ENCODE measurements at regions not wholly inside any gene's neighbourhood (a gene's known extent, or its start where the extent isn't known, plus 50 kb on each side); places are given as distances from the start of the nearest gene placed in this dataset.

DNA sequence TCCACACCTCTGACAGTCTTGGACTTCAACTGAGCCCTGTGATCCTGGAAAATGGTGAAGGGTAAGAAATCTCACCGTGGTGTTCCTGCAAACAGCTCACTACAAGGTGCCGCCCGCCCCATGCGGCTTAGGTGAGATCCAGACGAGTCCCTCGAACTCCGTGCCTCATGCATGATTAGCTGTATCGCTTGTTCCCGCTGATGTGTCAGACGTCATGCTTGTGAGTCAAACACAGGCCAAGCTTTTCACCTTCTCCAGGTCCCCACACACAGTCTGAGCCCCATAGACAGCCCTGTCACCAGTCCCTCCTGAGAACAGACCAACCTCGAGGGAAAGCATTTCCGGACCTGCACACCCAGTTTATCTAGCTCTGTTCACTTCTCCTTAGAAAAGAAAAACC, 740.5 kb downstream of the GALR1 start:
- H3K36me3 Mint-ChIP-seq (ENCODE audit: low read depth), result no peaks in the 10 kb centered on the region
- no peak overlapping the region for H3K4me3 Mint-ChIP-seq
- no peak for DNase-seq (ENCODE audit: low read depth, low spot score)
- peak overlapping the region; percentile 40 for H3K27ac Mint-ChIP-seq (ENCODE audit: unreplicated experiment)
- H3K4me1 Mint-ChIP-seq, result no peaks in the 10 kb centered on the region
- TF ChIP-seq, protein P1, sequence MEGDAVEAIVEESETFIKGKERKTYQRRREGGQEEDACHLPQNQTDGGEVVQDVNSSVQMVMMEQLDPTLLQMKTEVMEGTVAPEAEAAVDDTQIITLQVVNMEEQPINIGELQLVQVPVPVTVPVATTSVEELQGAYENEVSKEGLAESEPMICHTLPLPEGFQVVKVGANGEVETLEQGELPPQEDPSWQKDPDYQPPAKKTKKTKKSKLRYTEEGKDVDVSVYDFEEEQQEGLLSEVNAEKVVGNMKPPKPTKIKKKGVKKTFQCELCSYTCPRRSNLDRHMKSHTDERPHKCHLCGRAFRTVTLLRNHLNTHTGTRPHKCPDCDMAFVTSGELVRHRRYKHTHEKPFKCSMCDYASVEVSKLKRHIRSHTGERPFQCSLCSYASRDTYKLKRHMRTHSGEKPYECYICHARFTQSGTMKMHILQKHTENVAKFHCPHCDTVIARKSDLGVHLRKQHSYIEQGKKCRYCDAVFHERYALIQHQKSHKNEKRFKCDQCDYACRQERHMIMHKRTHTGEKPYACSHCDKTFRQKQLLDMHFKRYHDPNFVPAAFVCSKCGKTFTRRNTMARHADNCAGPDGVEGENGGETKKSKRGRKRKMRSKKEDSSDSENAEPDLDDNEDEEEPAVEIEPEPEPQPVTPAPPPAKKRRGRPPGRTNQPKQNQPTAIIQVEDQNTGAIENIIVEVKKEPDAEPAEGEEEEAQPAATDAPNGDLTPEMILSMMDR (conservative IDR thresholded peaks at IDR 0.05), result no peak
- H3K27me3 Mint-ChIP-seq (ENCODE audit: low read depth), result no peaks in the 10 kb centered on the region
- H3K9me3 Mint-ChIP-seq, result no peaks in the 10 kb centered on the region

DNA sequence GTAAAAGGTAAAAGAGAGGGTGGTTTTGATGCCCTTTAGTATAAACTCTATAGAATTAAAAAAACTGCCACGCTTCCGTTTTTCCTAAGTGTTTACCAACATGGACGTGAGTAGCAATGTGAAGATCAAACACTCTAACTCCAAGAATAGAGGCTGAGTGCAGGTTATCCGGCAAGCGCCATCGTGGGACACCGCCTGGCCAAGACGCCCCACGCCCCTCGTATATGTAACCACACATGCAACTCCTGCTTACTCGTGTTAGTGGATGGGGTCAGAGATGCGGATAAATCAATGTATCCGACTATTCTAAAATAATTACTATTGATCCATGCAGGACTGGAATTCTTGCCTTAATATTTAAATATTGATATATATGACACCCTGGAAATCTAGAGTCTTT, 741.3 kb downstream of the GALR1 start:
- Mint-ChIP-seq H3K27ac (ENCODE audit: unreplicated experiment) (no peak overlapping the region), H3K9me3 (no peaks in the 10 kb centered on the region), H3K27me3 (ENCODE audit: low read depth) (no peaks in the 10 kb centered on the region), H3K4me1 (no peaks in the 10 kb centered on the region), H3K4me3 (no peak overlapping the region), H3K36me3 (ENCODE audit: low read depth) (no peaks in the 10 kb centered on the region)
- DNase-seq (ENCODE audit: low read depth, low spot score), result no peak
- TF ChIP-seq, protein P1 (conservative IDR thresholded peaks at IDR 0.05), result no peak

DNA sequence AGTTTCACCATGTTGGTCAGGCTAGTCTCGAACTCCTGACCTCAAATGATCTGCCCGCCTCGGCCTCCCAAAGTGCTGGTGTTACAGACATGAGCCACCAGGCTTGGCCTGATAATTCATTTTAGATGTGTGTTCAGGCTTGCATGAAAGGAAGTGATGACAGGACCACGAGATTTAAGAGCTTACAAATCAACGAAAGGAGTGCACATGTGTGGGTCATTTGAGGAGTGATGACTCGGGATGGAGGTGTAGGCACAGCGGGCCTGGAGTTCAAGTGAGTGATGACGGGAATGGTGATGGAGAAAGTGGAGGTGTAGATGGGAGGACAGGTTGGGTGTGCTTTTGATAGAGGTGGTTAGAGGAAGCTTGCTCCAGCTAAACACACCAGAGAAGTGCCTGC, 742.4 kb downstream of the GALR1 start:
- Mint-ChIP-seq H3K36me3 (ENCODE audit: low read depth) (no peaks in the 10 kb centered on the region), H3K4me1 (peaks cover 6% of the 10 kb centered on the region), H3K27me3 (ENCODE audit: low read depth) (no peaks in the 10 kb centered on the region), H3K9me3 (no peaks in the 10 kb centered on the region), H3K27ac (ENCODE audit: unreplicated experiment) (no peak overlapping the region), H3K4me3 (no peak overlapping the region)
- DNase-seq (ENCODE audit: low read depth, low spot score), result no peak
- TF ChIP-seq, protein P1 (conservative IDR thresholded peaks at IDR 0.05), result no peak

DNA sequence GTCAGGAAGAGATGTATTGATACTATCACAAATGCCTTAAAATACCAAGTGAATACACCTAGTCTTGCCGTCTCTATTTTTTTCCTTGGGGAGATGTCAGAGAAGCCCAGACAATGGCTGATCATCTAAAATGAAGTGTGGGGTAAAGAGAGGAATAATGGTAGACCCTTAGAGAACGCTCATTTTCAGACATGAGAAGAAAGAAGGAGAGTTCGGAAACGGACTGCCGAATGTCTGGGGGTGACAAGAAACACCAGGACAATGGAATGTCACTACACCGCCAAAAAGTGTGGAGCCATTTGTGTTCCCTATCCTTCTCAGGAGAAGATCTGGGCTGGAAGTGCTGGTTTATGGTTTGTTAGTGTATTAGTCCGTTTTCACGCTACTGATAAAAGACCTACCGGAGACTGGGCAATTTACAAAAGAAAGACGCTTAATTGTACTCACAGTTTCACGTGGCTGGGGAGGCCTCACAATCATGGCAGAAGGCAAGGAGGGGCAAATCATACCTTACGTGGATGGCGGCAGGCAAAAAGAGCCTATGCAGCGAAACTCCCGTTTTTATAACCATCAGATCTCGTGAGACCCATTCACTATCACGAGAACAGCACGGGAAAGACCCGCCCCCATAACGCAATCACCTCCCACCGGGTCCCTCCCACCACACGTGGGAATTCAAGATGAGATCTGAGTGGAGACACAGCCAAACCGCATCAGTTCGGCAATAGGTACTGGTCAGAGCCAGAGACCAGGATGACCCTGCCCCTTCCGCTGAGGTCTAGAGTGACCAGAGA, 743.7 kb downstream of the GALR1 start:
- no peak for DNase-seq (ENCODE audit: low read depth, low spot score)
- H3K9me3 Mint-ChIP-seq, result no peaks in the 10 kb centered on the region

DNA sequence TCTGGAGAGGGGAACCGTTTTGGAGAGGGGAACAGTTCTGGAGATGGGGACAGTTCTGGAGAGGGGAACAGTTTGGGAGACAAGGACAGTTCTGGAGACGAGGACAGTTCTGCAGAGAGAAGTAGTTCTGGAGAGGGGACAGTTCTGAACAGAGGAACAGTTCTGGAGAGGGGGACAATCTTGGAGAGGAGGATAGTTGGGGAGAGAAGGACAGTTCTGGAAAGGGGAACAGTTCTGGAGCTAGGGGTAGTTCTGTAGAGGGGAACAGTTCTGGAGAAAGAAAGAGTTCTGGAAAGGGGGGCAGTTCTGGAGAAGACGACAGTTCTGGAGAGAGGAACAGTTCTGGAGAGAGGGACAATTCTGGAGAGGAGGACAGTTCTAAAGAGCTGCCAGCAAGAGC, 745.9 kb downstream of the GALR1 start:
- H3K27ac Mint-ChIP-seq (ENCODE audit: unreplicated experiment), result peak overlapping the region; percentile 58
- H3K4me1 Mint-ChIP-seq, result peaks cover 10% of the 10 kb centered on the region
- TF ChIP-seq, protein P1 (conservative IDR thresholded peaks at IDR 0.05), result no peak

More for the DNA sequence above, 743.7 kb downstream of the GALR1 start:
- Mint-ChIP-seq H3K27me3 (ENCODE audit: low read depth) (no peaks in the 10 kb centered on the region), H3K4me3 (no peak overlapping the region), H3K36me3 (ENCODE audit: low read depth) (no peaks in the 10 kb centered on the region), H3K4me1 (peaks cover 10% of the 10 kb centered on the region), H3K27ac (ENCODE audit: unreplicated experiment) (no peak overlapping the region)
- TF ChIP-seq, protein P1 (conservative IDR thresholded peaks at IDR 0.05), result no peak

More for the DNA sequence above, 745.9 kb downstream of the GALR1 start:
- no peak overlapping the region for H3K4me3 Mint-ChIP-seq
- no peaks in the 10 kb centered on the region for H3K27me3 Mint-ChIP-seq (ENCODE audit: low read depth)
- DNase-seq (ENCODE audit: low read depth, low spot score), result no peak
- no peaks in the 10 kb centered on the region for H3K9me3 Mint-ChIP-seq
- no peaks in the 10 kb centered on the region for H3K36me3 Mint-ChIP-seq (ENCODE audit: low read depth)

Data from neural crest cell (in vitro differentiated cells).